ENCODE measurements at regions not wholly inside any gene's neighbourhood (a gene's known extent, or its start where the extent isn't known, plus 50 kb on each side); places are given as distances from the start of the nearest gene placed in this dataset.

DNA sequence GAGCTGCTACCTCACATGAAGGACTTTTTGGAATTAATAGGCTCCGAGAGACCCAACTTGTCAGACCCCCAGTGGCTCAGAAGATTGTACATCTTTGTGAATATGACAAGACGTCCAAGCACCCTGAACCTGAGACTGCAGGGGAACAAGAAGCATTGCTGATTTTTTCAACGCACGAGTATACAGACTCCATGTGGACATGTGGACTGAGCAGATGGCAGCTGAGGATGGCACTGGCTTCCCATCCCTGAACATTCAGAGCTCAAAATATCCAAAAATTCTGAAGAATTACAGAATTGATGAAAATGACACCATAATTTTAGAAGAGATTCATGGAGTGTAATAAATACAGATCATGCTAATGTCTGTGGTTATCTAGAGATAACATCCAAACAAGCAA lies 254.1 kb downstream of the MZT1 start:
- TF ChIP-seq, protein P1, sequence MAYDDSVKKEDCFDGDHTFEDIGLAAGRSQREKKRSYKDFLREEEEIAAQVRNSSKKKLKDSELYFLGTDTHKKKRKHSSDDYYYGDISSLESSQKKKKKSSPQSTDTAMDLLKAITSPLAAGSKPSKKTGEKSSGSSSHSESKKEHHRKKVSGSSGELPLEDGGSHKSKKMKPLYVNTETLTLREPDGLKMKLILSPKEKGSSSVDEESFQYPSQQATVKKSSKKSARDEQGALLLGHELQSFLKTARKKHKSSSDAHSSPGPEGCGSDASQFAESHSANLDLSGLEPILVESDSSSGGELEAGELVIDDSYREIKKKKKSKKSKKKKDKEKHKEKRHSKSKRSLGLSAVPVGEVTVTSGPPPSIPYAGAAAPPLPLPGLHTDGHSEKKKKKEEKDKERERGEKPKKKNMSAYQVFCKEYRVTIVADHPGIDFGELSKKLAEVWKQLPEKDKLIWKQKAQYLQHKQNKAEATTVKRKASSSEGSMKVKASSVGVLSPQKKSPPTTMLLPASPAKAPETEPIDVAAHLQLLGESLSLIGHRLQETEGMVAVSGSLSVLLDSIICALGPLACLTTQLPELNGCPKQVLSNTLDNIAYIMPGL (CRISPR knock-in tag; IDR thresholded peaks at IDR 0.05; ENCODE audit: borderline replicate concordance in 1 of 2, low read depth in 1 of 2): no peak
- no peak for TF ChIP-seq JUND (CRISPR knock-in tag; IDR thresholded peaks at IDR 0.05)
- TF ChIP-seq, protein P2, sequence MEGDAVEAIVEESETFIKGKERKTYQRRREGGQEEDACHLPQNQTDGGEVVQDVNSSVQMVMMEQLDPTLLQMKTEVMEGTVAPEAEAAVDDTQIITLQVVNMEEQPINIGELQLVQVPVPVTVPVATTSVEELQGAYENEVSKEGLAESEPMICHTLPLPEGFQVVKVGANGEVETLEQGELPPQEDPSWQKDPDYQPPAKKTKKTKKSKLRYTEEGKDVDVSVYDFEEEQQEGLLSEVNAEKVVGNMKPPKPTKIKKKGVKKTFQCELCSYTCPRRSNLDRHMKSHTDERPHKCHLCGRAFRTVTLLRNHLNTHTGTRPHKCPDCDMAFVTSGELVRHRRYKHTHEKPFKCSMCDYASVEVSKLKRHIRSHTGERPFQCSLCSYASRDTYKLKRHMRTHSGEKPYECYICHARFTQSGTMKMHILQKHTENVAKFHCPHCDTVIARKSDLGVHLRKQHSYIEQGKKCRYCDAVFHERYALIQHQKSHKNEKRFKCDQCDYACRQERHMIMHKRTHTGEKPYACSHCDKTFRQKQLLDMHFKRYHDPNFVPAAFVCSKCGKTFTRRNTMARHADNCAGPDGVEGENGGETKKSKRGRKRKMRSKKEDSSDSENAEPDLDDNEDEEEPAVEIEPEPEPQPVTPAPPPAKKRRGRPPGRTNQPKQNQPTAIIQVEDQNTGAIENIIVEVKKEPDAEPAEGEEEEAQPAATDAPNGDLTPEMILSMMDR (CRISPR knock-in tag; IDR thresholded peaks at IDR 0.05): no peak
- no peak for TF ChIP-seq EZH2 (conservative IDR thresholded peaks at IDR 0.05; ENCODE audit: low read depth, low read length)
- TF ChIP-seq NR2C2 (CRISPR knock-in tag; IDR thresholded peaks at IDR 0.05; ENCODE audit: borderline replicate concordance): no peak
- TF ChIP-seq, protein P3, sequence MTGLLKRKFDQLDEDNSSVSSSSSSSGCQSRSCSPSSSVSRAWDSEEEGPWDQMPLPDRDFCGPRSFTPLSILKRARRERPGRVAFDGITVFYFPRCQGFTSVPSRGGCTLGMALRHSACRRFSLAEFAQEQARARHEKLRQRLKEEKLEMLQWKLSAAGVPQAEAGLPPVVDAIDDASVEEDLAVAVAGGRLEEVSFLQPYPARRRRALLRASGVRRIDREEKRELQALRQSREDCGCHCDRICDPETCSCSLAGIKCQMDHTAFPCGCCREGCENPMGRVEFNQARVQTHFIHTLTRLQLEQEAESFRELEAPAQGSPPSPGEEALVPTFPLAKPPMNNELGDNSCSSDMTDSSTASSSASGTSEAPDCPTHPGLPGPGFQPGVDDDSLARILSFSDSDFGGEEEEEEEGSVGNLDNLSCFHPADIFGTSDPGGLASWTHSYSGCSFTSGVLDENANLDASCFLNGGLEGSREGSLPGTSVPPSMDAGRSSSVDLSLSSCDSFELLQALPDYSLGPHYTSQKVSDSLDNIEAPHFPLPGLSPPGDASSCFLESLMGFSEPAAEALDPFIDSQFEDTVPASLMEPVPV (CRISPR knock-in tag; IDR thresholded peaks at IDR 0.05): no peak
- no peak for TF ChIP-seq SP2 (CRISPR knock-in tag; IDR thresholded peaks at IDR 0.05)
- no peak for TF ChIP-seq MEF2D (CRISPR knock-in tag; IDR thresholded peaks at IDR 0.05)
- TF ChIP-seq EHMT2 (IDR thresholded peaks at IDR 0.05; ENCODE audit: borderline replicate concordance, low read depth, low read length): no peak
- no peak for TF ChIP-seq SP1 (IDR thresholded peaks at IDR 0.05)
- no peak for TF ChIP-seq SP1 (CRISPR knock-in tag; IDR thresholded peaks at IDR 0.05)
- TF ChIP-seq PAX8 (CRISPR knock-in tag; IDR thresholded peaks at IDR 0.05; ENCODE audit: borderline replicate concordance): no peak
- TF ChIP-seq, protein P4, sequence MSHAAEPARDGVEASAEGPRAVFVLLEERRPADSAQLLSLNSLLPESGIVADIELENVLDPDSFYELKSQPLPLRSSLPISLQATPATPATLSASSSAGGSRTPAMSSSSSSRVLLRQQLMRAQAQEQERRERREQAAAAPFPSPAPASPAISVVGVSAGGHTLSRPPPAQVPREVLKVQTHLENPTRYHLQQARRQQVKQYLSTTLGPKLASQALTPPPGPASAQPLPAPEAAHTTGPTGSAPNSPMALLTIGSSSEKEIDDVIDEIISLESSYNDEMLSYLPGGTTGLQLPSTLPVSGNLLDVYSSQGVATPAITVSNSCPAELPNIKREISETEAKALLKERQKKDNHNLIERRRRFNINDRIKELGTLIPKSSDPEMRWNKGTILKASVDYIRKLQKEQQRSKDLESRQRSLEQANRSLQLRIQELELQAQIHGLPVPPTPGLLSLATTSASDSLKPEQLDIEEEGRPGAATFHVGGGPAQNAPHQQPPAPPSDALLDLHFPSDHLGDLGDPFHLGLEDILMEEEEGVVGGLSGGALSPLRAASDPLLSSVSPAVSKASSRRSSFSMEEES (CRISPR knock-in tag; IDR thresholded peaks at IDR 0.05): no peak
- TF ChIP-seq, protein P5, sequence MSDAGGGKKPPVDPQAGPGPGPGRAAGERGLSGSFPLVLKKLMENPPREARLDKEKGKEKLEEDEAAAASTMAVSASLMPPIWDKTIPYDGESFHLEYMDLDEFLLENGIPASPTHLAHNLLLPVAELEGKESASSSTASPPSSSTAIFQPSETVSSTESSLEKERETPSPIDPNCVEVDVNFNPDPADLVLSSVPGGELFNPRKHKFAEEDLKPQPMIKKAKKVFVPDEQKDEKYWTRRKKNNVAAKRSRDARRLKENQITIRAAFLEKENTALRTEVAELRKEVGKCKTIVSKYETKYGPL (CRISPR knock-in tag; IDR thresholded peaks at IDR 0.05): no peak
